Type B pancreatic cell (in vitro differentiated cells): ENCODE measurements at regions not wholly inside any gene's neighbourhood (a gene's known extent, or its start where the extent isn't known, plus 50 kb on each side); places are given as distances from the start of the nearest gene placed in this dataset.

Source experiments
- DNase-seq: peaks from one replicate; pipeline ENCODE4 v3.0.0; 2021; ENCODE audit warnings: mixed read lengths; ENCODE audit not compliant: unreplicated experiment; ENCODE audit errors: extremely low spot score
- H3K27ac Mint-ChIP-seq: 2 replicates; pipeline ENCODE4 v1.8.0; 2021; ENCODE audit warnings: mild to moderate bottlenecking, mixed read lengths
- H3K27me3 Mint-ChIP-seq: 2 replicates; pipeline ENCODE4 v1.8.0; 2021; ENCODE audit warnings: mixed read lengths
- H3K36me3 Mint-ChIP-seq: 2 replicates; pipeline ENCODE4 v1.8.0; 2021; ENCODE audit warnings: mixed read lengths
- H3K4me1 Mint-ChIP-seq: one replicate; pipeline ENCODE4 v1.8.0; 2021; ENCODE audit warnings: mixed read lengths; ENCODE audit not compliant: unreplicated experiment
- H3K4me3 Mint-ChIP-seq: 2 replicates; pipeline ENCODE4 v1.8.0; 2021; ENCODE audit warnings: mild to moderate bottlenecking, mixed read lengths
- H3K9me3 Mint-ChIP-seq: 2 replicates; pipeline ENCODE4 v1.8.0; 2021; ENCODE audit warnings: mixed read lengths
- TF ChIP-seq, protein P1 (sequence below): fragments of 200-600 bp; sonication (generic); conservative IDR thresholded peaks from 2 replicates; pipeline ENCODE4 v1.5.0; 2021; ENCODE audit warnings: antibody characterized with exemption, mild to moderate bottlenecking

GRCh38 chr11:93032580-93032979, 63.1 kb downstream of the MTNR1B start:
- no peak overlapping the region for H3K27ac Mint-ChIP-seq
- H3K4me3 Mint-ChIP-seq, result no peak overlapping the region
- no peaks in the 10 kb centered on the region for H3K4me1 Mint-ChIP-seq
- H3K27me3 Mint-ChIP-seq, result peaks cover 2% of the 10 kb centered on the region
- no peaks in the 10 kb centered on the region for H3K36me3 Mint-ChIP-seq
- no peak for DNase-seq
- TF ChIP-seq, protein P1, sequence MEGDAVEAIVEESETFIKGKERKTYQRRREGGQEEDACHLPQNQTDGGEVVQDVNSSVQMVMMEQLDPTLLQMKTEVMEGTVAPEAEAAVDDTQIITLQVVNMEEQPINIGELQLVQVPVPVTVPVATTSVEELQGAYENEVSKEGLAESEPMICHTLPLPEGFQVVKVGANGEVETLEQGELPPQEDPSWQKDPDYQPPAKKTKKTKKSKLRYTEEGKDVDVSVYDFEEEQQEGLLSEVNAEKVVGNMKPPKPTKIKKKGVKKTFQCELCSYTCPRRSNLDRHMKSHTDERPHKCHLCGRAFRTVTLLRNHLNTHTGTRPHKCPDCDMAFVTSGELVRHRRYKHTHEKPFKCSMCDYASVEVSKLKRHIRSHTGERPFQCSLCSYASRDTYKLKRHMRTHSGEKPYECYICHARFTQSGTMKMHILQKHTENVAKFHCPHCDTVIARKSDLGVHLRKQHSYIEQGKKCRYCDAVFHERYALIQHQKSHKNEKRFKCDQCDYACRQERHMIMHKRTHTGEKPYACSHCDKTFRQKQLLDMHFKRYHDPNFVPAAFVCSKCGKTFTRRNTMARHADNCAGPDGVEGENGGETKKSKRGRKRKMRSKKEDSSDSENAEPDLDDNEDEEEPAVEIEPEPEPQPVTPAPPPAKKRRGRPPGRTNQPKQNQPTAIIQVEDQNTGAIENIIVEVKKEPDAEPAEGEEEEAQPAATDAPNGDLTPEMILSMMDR, result no peak
- H3K9me3 Mint-ChIP-seq, result no peaks in the 10 kb centered on the region

GRCh38 chr11:93033093-93033492, 63.6 kb downstream of the MTNR1B start:
- H3K4me3 Mint-ChIP-seq, result no peak overlapping the region
- no peaks in the 10 kb centered on the region for H3K9me3 Mint-ChIP-seq
- no peak overlapping the region for H3K27ac Mint-ChIP-seq
- H3K4me1 Mint-ChIP-seq, result no peaks in the 10 kb centered on the region
- DNase-seq, result no peak
- TF ChIP-seq, protein P1, result no peak
- no peaks in the 10 kb centered on the region for H3K36me3 Mint-ChIP-seq
- peaks cover 2% of the 10 kb centered on the region for H3K27me3 Mint-ChIP-seq

DNA sequence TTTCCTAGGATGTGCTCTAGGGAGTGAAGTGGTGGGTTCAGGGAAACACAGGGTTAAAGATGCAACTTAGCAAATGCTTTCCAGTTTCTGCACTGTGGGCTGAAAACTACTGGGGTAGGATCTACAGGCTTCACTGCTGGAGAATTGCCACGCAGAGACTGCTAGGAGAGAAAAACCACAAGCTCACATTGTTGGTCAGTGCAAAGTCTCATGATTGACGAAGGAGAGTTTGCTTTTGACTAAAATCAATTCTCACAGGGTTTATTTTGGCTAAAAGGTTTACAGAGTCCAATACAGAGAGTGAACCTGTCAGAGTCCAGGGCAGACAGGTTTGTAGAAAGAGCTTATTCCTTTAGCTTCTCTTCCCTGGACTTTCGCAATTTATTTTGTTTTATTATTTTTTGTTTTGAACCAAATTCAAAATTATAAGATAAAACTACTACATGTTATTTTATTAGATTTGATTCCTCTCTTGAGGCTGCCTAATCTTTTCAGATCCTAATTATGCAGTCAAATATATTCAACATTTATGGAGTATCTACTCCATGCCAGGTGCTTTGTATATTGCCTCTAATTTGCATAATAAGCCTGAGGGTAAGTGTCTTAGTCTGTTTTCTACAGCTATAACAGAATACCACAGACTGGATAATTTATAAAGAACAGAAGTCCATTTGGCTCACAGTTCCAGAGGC, 64.7 kb downstream of the MTNR1B start:
- no peak overlapping the region for H3K4me3 Mint-ChIP-seq
- peaks cover 6% of the 10 kb centered on the region for H3K27me3 Mint-ChIP-seq
- TF ChIP-seq, protein P1, result no peak
- H3K27ac Mint-ChIP-seq, result no peak overlapping the region
- H3K9me3 Mint-ChIP-seq, result no peaks in the 10 kb centered on the region
- H3K36me3 Mint-ChIP-seq, result no peaks in the 10 kb centered on the region
- DNase-seq, result no peak
- H3K4me1 Mint-ChIP-seq, result no peaks in the 10 kb centered on the region

- Mint-ChIP-seq H3K27ac (no peak overlapping the region), H3K4me3 (no peak overlapping the region), H3K27me3 (peaks cover 6% of the 10 kb centered on the region), H3K9me3 (no peaks in the 10 kb centered on the region), H3K36me3 (no peaks in the 10 kb centered on the region), H3K4me1 (no peaks in the 10 kb centered on the region)
- DNase-seq, result no peak
- TF ChIP-seq, protein P1, result no peak
Measured at GRCh38 chr11:93034723-93035039, 65.2 kb downstream of the MTNR1B start.

DNA sequence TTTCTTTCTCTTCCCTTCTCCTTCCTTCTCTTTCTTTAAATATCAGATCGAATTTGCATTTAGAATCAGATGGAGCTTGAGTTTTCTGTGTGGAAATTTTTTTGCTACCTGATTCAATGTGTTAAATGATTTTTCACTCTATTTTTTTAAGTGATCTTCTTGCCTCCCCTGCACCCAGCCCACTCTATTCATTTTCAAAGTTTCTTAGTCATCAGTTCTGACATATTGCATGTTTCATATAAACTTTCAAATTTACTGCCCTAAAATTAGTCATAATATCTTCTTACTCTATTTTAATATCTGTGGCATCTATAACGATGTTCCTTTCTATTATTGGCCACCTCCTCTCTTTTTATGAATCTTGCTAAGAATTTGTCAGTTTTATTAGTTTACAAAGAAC, 69.1 kb downstream of the MTNR1B start:
- peaks cover 10% of the 10 kb centered on the region for H3K9me3 Mint-ChIP-seq

More for the DNA sequence above, 69.1 kb downstream of the MTNR1B start:
- no peak overlapping the region for H3K27ac Mint-ChIP-seq
- no peaks in the 10 kb centered on the region for H3K36me3 Mint-ChIP-seq
- DNase-seq, result no peak
- H3K4me1 Mint-ChIP-seq, result no peaks in the 10 kb centered on the region
- no peak overlapping the region for H3K4me3 Mint-ChIP-seq
- H3K27me3 Mint-ChIP-seq, result peaks cover 6% of the 10 kb centered on the region
- TF ChIP-seq, protein P1, result no peak
